Tibial artery (tissue), 4 donors: ENCODE measurements at regions not wholly inside any gene's neighbourhood (a gene's known extent, or its start where the extent isn't known, plus 50 kb on each side); places are given as distances from the start of the nearest gene placed in this dataset.

Experiments used
- DNase-seq, 2 donors: peaks; one replicate each; pipeline ENCODE4 v3.0.0-alpha.2; 2019
- H3K27ac ChIP-seq, 2 donors: fragments of 200-600 bp; sonication (generic) in 1 of 2; 1 replicate in 1 of 2; 2 replicates in 1 of 2; pipeline ENCODE4 v1.5.1; 2018 to 2019; ENCODE audit warnings: mild to moderate bottlenecking in 1 of 2
- H3K27me3 ChIP-seq, 2 donors: fragments of 200-600 bp; sonication (generic) in 1 of 2; one replicate each; pipeline versions ENCODE4 v1.5.1 to v1.6.0; 2016 to 2019
- H3K36me3 ChIP-seq, 3 donors: fragments of 200-600 bp; sonication (generic) in 2 of 3; one replicate each; pipeline ENCODE4 v1.5.1; 2016 to 2019; ENCODE audit warnings: mild to moderate bottlenecking in 2 of 3
- H3K4me1 ChIP-seq, 4 donors: fragments of 200-600 bp; sonication (generic) in 2 of 4; 1 replicate in 3 of 4; 2 replicates in 1 of 4; pipeline ENCODE4 v1.5.1; 2016 to 2019
- H3K4me3 ChIP-seq, 2 donors: fragments of 200-600 bp; sonication (generic) in 1 of 2; 1 replicate in 1 of 2; 2 replicates in 1 of 2; pipeline ENCODE4 v1.5.1; 2018 to 2019; ENCODE audit warnings: mild to moderate bottlenecking in 2 of 2
- H3K9me3 ChIP-seq, 3 donors: fragments of 200-600 bp; sonication (generic) in 1 of 3; one replicate each; pipeline ENCODE4 v1.5.1; 2016 to 2019
- intact Hi-C: fragments of 100-400 bp; cut with DNase I; formaldehyde crosslinking; loops from one replicate; pipeline ENCODE4 v1.15.0; 2023; ENCODE audit warnings: low total_unique reads
- TF ChIP-seq, protein P1 (sequence below), 2 experiments: fragments of 200-600 bp in 1 of 2; fragments of 450-650 bp in 1 of 2; IDR thresholded peaks; one replicate each; pipeline ENCODE4 v1.5.1; 2017 to 2019; ENCODE audit warnings: antibody characterized with exemption in 2 of 2, mild to moderate bottlenecking in 1 of 2, moderate library complexity in 1 of 2

DNA sequence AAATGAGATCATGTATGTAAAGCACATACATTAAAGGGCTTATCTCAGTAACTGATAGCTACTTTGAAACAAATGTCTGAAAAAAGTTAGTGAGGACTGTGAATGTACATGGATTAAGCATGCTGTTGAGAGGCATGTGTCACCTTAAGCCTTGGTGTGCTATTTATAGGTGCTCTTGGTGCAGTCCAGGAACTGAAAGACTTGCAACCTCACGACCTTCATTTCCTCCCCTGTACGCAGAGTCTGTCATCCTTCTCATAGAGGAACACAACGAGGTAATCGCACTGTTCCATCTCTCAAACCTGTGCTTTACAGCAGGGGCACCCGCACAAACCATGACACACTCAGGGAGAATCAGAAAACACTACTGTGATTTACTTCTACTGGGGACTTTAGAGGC, 65.6 kb downstream of the UFM1 start:
- Histone ChIP-seq H3K9me3 (no peaks in the 10 kb centered on the region), H3K27me3 (no peaks in the 10 kb centered on the region), H3K4me3 (no peak overlapping the region), H3K4me1 (no peaks in the 10 kb centered on the region), H3K36me3 (no peaks in the 10 kb centered on the region), H3K27ac (no peak overlapping the region)
- intact Hi-C loops, result no loop called here
- TF ChIP-seq, protein P1, sequence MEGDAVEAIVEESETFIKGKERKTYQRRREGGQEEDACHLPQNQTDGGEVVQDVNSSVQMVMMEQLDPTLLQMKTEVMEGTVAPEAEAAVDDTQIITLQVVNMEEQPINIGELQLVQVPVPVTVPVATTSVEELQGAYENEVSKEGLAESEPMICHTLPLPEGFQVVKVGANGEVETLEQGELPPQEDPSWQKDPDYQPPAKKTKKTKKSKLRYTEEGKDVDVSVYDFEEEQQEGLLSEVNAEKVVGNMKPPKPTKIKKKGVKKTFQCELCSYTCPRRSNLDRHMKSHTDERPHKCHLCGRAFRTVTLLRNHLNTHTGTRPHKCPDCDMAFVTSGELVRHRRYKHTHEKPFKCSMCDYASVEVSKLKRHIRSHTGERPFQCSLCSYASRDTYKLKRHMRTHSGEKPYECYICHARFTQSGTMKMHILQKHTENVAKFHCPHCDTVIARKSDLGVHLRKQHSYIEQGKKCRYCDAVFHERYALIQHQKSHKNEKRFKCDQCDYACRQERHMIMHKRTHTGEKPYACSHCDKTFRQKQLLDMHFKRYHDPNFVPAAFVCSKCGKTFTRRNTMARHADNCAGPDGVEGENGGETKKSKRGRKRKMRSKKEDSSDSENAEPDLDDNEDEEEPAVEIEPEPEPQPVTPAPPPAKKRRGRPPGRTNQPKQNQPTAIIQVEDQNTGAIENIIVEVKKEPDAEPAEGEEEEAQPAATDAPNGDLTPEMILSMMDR (IDR thresholded peaks at IDR 0.05), result no peak
- no peak for DNase-seq

DNA sequence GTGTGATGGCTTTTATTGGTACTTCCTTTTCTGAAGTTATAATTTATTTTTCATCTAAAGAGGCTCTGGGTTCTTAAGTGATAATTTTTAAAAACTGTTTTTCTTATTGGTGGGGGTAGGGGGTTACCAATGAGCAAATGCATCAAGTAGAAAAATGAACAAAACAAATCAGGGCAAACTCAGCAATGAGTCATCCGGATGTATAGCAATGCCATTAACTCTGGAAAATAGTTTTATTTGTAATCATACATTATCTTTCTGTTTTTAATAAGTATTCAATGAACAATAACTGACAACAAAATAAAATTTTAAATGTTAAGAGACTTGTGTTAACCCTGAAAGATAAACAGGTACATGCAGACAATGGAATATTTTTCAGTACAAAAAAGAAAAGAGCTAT, 67.6 kb downstream of the UFM1 start:
- Histone ChIP-seq H3K36me3 (no peaks in the 10 kb centered on the region), H3K4me1 (no peaks in the 10 kb centered on the region), H3K27me3 (no peaks in the 10 kb centered on the region), H3K4me3 (no peak overlapping the region), H3K9me3 (no peaks in the 10 kb centered on the region), H3K27ac (no peak overlapping the region)
- no peak for DNase-seq
- intact Hi-C loops, result no loop called here
- TF ChIP-seq, protein P1 (IDR thresholded peaks at IDR 0.05), result no peak

DNA sequence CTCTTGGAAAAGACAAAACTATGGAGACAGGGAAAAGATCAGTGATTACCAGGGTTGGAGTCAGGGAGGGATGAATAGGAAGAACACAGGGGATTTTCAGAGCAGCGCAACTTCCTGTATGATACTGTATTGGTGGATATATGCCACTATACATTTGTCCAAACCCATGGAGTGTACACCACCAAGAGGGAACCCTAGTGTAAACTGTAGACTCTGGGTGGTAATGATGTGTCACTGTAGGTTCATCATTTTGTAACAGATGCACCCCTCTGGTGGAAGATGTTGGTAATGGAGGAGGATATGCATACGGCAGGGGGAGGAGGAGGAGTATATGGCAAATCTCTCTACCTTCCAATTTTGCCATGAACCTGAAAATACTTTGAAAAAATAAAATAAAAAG, 68.1 kb downstream of the UFM1 start:
- intact Hi-C loops, result no loop called here
- H3K36me3 ChIP-seq, result no peaks in the 10 kb centered on the region
- H3K4me3 ChIP-seq, result no peak overlapping the region
- H3K27me3 ChIP-seq, result no peaks in the 10 kb centered on the region
- TF ChIP-seq, protein P1 (IDR thresholded peaks at IDR 0.05), result no peak
- no peak overlapping the region for H3K27ac ChIP-seq
- H3K9me3 ChIP-seq, result no peaks in the 10 kb centered on the region
- no peak for DNase-seq
- no peaks in the 10 kb centered on the region for H3K4me1 ChIP-seq

DNA sequence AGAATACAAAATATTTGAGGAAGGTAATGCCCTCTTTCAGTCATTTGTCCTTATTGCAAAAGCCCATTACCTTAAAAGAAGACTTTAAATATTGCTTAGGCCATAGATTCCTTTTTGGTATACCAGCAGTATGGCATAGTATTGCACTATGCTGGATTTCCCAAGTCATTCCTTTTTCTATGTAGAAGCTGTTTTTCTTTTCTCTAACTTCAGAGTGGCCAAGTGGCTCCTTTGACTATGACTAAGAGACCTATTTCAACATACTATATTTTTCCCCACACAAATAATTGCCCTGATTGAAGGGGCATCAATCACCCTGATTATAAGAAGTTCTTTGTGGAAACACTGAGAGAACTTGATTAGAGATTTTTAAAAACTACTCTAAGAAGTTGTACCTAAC, 68.6 kb downstream of the UFM1 start:
- Histone ChIP-seq H3K4me3 (no peak overlapping the region), H3K4me1 (no peaks in the 10 kb centered on the region), H3K27me3 (no peaks in the 10 kb centered on the region), H3K36me3 (no peaks in the 10 kb centered on the region), H3K9me3 (no peaks in the 10 kb centered on the region), H3K27ac (no peak overlapping the region)
- intact Hi-C loops, result no loop called here
- TF ChIP-seq, protein P1 (IDR thresholded peaks at IDR 0.05), result no peak
- no peak for DNase-seq

DNA sequence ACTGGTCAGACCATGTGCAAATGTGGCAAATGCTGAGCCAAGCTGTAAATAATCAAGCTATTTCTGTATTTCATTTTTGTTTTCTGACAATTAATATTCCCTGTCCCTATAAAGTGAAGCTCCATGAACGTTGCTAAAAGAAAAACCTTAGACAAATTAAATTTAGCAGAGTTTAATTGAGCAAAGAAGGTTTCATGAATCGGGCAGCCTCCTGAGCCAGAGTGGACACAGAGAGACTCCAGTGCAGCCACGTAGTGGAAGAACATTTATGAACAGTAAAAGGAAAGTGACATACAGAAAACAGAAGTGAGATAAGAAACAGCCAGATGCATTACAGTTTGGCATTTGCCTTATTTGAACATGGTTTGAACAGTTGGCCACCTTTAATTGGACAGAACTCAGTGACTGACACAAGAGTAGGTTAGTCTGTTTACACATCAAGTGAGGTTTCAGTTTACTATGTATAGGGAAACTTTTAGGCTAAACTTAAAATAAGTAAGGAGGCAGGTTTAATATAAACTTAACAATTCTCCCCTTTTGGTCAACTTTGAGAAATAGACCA, 69.7 kb downstream of the UFM1 start:
- Histone ChIP-seq H3K36me3 (no peaks in the 10 kb centered on the region), H3K4me1 (no peaks in the 10 kb centered on the region), H3K27me3 (no peaks in the 10 kb centered on the region), H3K9me3 (no peaks in the 10 kb centered on the region), H3K27ac (no peak overlapping the region), H3K4me3 (no peak overlapping the region)
- TF ChIP-seq, protein P1 (IDR thresholded peaks at IDR 0.05), result no peak
- DNase-seq, result no peak
- intact Hi-C loops, result no loop called here
